ENCODE measurements at regions not wholly inside any gene's neighbourhood (a gene's known extent, or its start where the extent isn't known, plus 50 kb on each side); places are given as distances from the start of the nearest gene placed in this dataset.
A peak's percentile ranks its signal among the peaks of the same experiment; 100 is the strongest.

GRCh38 chr19:28981994-28982393 is 231.0 kb downstream of the UQCRFS1 start:
- no peak for TF ChIP-seq CTCF (IDR thresholded peaks at IDR 0.05; ENCODE audit: low read depth, low read length)
- DNase-seq (ENCODE audit: extremely low read depth, low read depth): no peak

GRCh38 chr19:28981518-28981917 is 231.4 kb downstream of the UQCRFS1 start:
- no peak for DNase-seq (ENCODE audit: extremely low read depth, low read depth)
- TF ChIP-seq CTCF (IDR thresholded peaks at IDR 0.05; ENCODE audit: low read depth, low read length): no peak

- DNase-seq (ENCODE audit: extremely low read depth, low read depth): no peak
- peak; percentile 61 for TF ChIP-seq CTCF (IDR thresholded peaks at IDR 0.05; ENCODE audit: low read depth, low read length)
Observed at GRCh38 chr19:28980236-28980868, 232.6 kb downstream of the UQCRFS1 start.

GRCh38 chr19:28977826-28978225 is 235.1 kb downstream of the UQCRFS1 start:
- TF ChIP-seq CTCF (IDR thresholded peaks at IDR 0.05; ENCODE audit: low read depth, low read length): peak; percentile 4; the same call in 1 of the 2 replicates
- DNase-seq (ENCODE audit: extremely low read depth, low read depth): no peak

- TF ChIP-seq CTCF (IDR thresholded peaks at IDR 0.05; ENCODE audit: low read depth, low read length): no peak
- no peak for DNase-seq (ENCODE audit: extremely low read depth, low read depth)
Observed at GRCh38 chr19:28972058-28972852, 240.7 kb downstream of the UQCRFS1 start.

- no peak for TF ChIP-seq CTCF (IDR thresholded peaks at IDR 0.05; ENCODE audit: low read depth, low read length)
- no peak for DNase-seq (ENCODE audit: extremely low read depth, low read depth)
Observed at GRCh38 chr19:28971513-28971912, 241.4 kb downstream of the UQCRFS1 start.

GRCh38 chr19:28971049-28971448 is 241.9 kb downstream of the UQCRFS1 start:
- no peak for TF ChIP-seq CTCF (IDR thresholded peaks at IDR 0.05; ENCODE audit: low read depth, low read length)
- DNase-seq (ENCODE audit: extremely low read depth, low read depth): no peak

All from AG09319 (cell line).